GM18520 (cell line): ENCODE measurements at regions not wholly inside any gene's neighbourhood (a gene's known extent, or its start where the extent isn't known, plus 50 kb on each side); places are given as distances from the start of the nearest gene placed in this dataset.
"Not testable (repeated sequence)": the region's sequence is repeated elsewhere in the genome, so short reads cannot be mapped to it uniquely, and the experiment has no call there.

Experiments used
- ATAC-seq: cut with Tn5 transposase; IDR thresholded peaks from one replicate; pipeline ENCODE4 v1.9.1; 2021; ENCODE audit not compliant: unreplicated experiment

- ATAC-seq = no peak
Measured at GRCh38 chr13:94906605-94907004, 194.3 kb upstream of the SOX21 start.

GRCh38 chr13:94902722-94903407 is 190.5 kb upstream of the SOX21 start:
- no peak for ATAC-seq

GRCh38 chr13:94901070-94901469 is 188.7 kb upstream of the SOX21 start:
- ATAC-seq = no peak

- no peak for ATAC-seq
Measured at GRCh38 chr13:94896719-94897317, 184.5 kb upstream of the SOX21 start.

GRCh38 chr13:94896238-94896637 is 183.9 kb upstream of the SOX21 start:
- ATAC-seq = no peak

GRCh38 chr13:94886191-94886590 is 173.8 kb upstream of the SOX21 start:
- ATAC-seq = no peak

GRCh38 chr13:94880463-94880862 is 168.1 kb upstream of the SOX21 start:
- ATAC-seq = no peak

- ATAC-seq = no peak
Measured at GRCh38 chr13:94878602-94879165, 166.3 kb upstream of the SOX21 start.

GRCh38 chr13:94864474-94864873 is 152.1 kb upstream of the SOX21 start:
- no peak for ATAC-seq

GRCh38 chr13:94860981-94861407 is 148.6 kb upstream of the SOX21 start:
- no peak for ATAC-seq

GRCh38 chr13:94859811-94860210 is 147.5 kb upstream of the SOX21 start:
- no peak for ATAC-seq

GRCh38 chr13:94859278-94859691 is 146.9 kb upstream of the SOX21 start:
- ATAC-seq = no peak

GRCh38 chr13:94858856-94859255 is 146.5 kb upstream of the SOX21 start:
- no peak for ATAC-seq

GRCh38 chr13:94854688-94855087 is 142.3 kb upstream of the SOX21 start:
- ATAC-seq = peak; percentile 60

GRCh38 chr13:94851576-94851975 is 139.2 kb upstream of the SOX21 start:
- ATAC-seq = no peak

- no peak for ATAC-seq
Measured at GRCh38 chr13:94849254-94849653, 136.9 kb upstream of the SOX21 start.

GRCh38 chr13:94842901-94843300 is 130.6 kb upstream of the SOX21 start:
- no peak for ATAC-seq

- not testable (repeated sequence) for ATAC-seq
Measured at GRCh38 chr13:94837056-94837455, 124.7 kb upstream of the SOX21 start.

- ATAC-seq = no peak
Measured at GRCh38 chr13:94829837-94830365, 117.6 kb upstream of the SOX21 start.

- ATAC-seq = no peak
Measured at GRCh38 chr13:94829185-94829836, 117.0 kb upstream of the SOX21 start.

- ATAC-seq = no peak
Measured at GRCh38 chr13:94827566-94827965, 115.2 kb upstream of the SOX21 start.

- no peak for ATAC-seq
Measured at GRCh38 chr13:94825507-94825906, 113.2 kb upstream of the SOX21 start.
